ENCODE measurements at regions not wholly inside any gene's neighbourhood (a gene's known extent, or its start where the extent isn't known, plus 50 kb on each side); places are given as distances from the start of the nearest gene placed in this dataset.

DNA sequence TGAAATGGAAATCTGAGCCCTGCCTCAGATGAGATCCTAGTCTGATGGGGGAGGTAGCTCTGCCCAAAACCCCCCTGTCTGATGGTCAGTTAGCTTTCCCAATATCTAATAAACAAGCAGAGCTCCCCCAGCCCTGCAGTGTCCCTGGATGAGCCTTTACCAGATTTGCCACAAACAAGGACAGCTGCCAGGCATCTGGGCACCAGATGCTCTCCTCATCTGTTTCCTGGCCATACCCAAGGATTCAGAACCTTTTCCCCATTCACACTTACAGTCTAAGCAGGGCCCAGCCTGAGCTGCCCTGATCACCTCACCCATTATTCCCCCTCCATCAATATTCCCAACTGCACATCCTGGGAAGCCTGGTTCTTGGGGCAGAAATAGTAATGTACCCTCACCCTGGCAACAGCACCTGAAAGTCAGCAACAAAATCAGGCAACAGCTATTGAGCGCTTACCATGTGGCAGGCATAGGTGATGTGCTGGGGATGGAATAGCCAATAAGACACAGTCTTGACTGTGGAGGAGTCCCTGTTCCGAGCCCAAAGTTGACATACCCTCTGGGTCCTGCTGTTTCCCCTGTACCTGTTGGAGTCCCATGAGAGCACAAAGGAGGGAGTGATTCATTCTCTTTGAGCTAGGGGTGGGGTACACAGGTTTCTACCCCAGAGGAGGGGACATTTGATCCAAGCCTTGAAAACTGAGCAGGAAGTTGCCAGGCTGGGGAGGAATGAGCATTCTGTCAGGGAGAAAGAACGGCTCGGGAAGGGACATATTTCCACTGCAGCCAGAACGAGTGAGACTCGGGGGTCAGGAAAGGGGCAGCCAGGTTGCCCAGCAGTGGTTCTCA lies 147.4 kb downstream of the TMEM132E start:
- Histone ChIP-seq H3K27me3 (ENCODE audit: control insufficient read depth, insufficient read depth, low read length) (no peaks in the 10 kb centered on the region), H3K9me3 (ENCODE audit: control insufficient read depth, low read length) (no peaks in the 10 kb centered on the region), H3K9ac (ENCODE audit: low read length) (no peak overlapping the region), H3K36me3 (ENCODE audit: control insufficient read depth, insufficient read depth, low read length) (no peaks in the 10 kb centered on the region), H3K4me3 (ENCODE audit: low read length) (no peak overlapping the region), H3K4me1 (ENCODE audit: control insufficient read depth, insufficient read depth, low read length) (peaks cover 14% of the 10 kb centered on the region)

DNA sequence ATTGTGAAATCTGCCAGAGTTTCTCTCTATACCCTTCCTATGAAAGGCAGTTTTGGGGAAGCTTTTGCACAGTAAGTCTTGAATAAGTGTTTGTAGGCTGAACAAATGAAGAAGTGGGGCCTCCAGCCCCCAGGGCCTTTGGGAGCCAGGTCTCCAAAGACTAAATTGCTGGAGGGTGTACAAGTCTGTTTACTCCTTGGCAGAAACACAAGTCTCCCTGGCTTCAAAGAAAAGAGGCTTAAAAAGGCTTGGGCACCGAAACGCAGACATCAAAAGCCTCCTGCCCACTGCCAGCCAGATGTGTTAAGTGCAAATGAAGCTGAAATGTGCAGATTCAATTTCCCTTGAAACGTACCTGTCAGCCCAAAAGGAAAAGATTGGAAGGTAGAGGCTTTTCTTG lies 146.3 kb downstream of the TMEM132E start:
- Histone ChIP-seq H3K9ac (ENCODE audit: low read length) (no peak overlapping the region), H3K27me3 (ENCODE audit: control insufficient read depth, insufficient read depth, low read length) (no peaks in the 10 kb centered on the region), H3K36me3 (ENCODE audit: control insufficient read depth, insufficient read depth, low read length) (no peaks in the 10 kb centered on the region), H3K9me3 (ENCODE audit: control insufficient read depth, low read length) (no peaks in the 10 kb centered on the region), H3K4me1 (ENCODE audit: control insufficient read depth, insufficient read depth, low read length) (peaks cover 24% of the 10 kb centered on the region), H3K4me3 (ENCODE audit: low read length) (no peak overlapping the region)

DNA sequence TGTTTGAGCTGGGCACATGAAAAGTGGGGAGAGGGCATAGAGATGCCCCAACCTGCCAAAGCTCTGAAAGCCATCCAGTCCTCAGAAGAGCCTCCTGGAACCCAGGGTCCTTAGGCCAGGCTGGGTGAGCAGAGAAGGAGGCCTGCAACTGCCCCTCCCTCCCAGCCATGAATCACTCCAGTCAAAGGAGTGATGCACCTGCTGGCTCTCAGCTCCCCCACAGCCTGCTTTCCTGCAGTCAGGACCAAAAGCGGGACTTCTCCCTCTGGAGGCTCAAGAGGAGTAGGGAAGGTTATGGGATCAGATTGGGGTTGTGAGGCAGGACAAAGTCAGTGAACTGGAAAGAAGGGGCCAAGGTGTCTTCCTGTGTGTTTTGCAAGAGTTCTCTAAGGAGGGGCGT lies 145.6 kb downstream of the TMEM132E start:
- Histone ChIP-seq H3K4me3 (ENCODE audit: low read length) (no peak overlapping the region), H3K4me1 (ENCODE audit: control insufficient read depth, insufficient read depth, low read length) (peaks cover 27% of the 10 kb centered on the region), H3K9me3 (ENCODE audit: control insufficient read depth, low read length) (no peaks in the 10 kb centered on the region), H3K27me3 (ENCODE audit: control insufficient read depth, insufficient read depth, low read length) (no peaks in the 10 kb centered on the region), H3K36me3 (ENCODE audit: control insufficient read depth, insufficient read depth, low read length) (no peaks in the 10 kb centered on the region), H3K9ac (ENCODE audit: low read length) (no peak overlapping the region)

DNA sequence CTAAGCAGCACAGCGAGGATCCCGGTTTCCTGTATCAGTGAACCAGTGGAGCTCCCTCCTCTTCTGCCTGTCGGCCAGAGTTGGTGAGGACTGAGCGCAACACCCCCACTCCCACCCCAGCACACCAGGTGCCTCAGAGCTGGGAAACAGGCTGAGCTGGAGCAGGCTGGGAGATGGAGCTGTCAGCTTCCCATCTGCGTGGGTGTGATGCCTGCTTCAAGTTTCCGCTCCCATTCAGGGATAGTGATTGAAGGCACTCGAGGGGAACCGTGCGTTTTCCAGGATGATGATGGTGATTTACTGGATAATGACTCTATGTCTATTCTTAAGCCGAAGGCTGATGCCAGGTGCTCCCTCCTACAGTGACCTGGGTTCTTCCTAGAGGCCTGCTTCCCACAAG lies 144.5 kb downstream of the TMEM132E start:
- no peak overlapping the region for H3K4me3 ChIP-seq (ENCODE audit: low read length)
- peaks cover 27% of the 10 kb centered on the region for H3K4me1 ChIP-seq (ENCODE audit: control insufficient read depth, insufficient read depth, low read length)
- H3K9ac ChIP-seq (ENCODE audit: low read length), result no peak overlapping the region
- no peaks in the 10 kb centered on the region for H3K36me3 ChIP-seq (ENCODE audit: control insufficient read depth, insufficient read depth, low read length)
- H3K9me3 ChIP-seq (ENCODE audit: control insufficient read depth, low read length), result no peaks in the 10 kb centered on the region
- no peaks in the 10 kb centered on the region for H3K27me3 ChIP-seq (ENCODE audit: control insufficient read depth, insufficient read depth, low read length)

DNA sequence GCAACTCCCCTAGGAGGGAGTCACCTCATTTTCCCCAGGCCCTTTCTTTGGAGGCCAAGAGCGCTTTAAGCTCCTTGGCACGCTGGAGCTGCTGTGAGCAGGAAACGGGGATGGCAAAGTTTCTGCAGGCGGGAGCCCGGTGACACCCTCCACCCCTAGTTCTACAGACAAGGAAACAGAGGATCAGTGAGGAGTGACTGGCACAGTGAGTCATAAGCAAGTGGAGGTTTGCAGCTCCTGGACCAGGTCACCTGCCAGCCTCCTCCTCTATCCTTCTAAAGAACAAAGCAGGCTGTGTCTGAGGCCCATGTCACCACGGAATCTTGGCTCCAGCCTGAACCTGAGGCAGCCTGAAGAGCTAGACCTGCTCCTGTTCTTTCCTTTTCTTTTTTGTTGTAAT lies 141.9 kb downstream of the TMEM132E start:
- Histone ChIP-seq H3K4me1 (ENCODE audit: control insufficient read depth, insufficient read depth, low read length) (peaks cover 37% of the 10 kb centered on the region), H3K27me3 (ENCODE audit: control insufficient read depth, insufficient read depth, low read length) (no peaks in the 10 kb centered on the region), H3K4me3 (ENCODE audit: low read length) (no peak overlapping the region)

DNA sequence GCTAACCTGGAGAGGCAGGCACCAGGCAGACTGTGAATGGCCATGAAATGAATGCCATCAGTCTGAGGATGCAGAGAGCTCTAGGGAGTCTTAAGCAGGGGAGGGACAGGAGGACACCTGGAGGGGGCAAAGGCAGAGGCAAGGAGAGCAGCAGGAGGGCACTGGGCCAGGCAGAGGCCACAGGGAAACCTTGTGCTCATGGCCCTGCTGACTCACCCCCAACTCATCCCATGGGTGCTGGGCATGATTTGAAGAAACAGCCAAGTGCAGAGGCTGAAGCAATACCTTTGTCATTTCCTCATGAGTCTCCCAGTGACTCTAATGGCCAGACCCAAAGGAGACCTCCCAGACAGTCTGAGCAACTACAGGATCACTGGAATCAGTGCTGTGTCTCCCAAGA lies 141.4 kb downstream of the TMEM132E start:
- Histone ChIP-seq H3K4me3 (ENCODE audit: low read length) (no peak overlapping the region), H3K4me1 (ENCODE audit: control insufficient read depth, insufficient read depth, low read length) (peaks cover 37% of the 10 kb centered on the region), H3K36me3 (ENCODE audit: control insufficient read depth, insufficient read depth, low read length) (no peaks in the 10 kb centered on the region), H3K9ac (ENCODE audit: low read length) (no peak overlapping the region), H3K9me3 (ENCODE audit: control insufficient read depth, low read length) (no peaks in the 10 kb centered on the region), H3K27me3 (ENCODE audit: control insufficient read depth, insufficient read depth, low read length) (no peaks in the 10 kb centered on the region)

More for the DNA sequence above, 141.9 kb downstream of the TMEM132E start:
- no peaks in the 10 kb centered on the region for H3K36me3 ChIP-seq (ENCODE audit: control insufficient read depth, insufficient read depth, low read length)
- no peaks in the 10 kb centered on the region for H3K9me3 ChIP-seq (ENCODE audit: control insufficient read depth, low read length)
- peak overlapping the region; percentile 45 for H3K9ac ChIP-seq (ENCODE audit: low read length)

DNA sequence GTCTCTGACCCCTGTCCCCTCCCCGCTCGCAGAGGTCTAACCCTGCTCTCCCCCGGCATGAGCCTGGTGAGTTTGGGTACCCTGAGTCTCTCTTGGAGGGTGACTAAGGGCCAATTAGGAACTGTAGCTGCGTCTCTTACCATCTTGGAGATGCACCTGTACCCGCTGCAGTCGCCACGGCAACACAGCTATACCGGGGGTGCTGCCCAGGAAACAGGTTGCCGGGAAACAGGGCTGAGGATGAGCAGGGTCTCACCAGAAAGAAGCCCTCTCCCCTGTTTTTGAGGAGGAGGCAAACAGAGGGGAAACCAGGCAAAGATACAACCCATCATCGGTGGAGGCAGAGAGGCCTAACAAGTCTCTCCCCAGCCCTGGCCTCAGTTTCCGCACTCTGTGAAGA lies 140.2 kb downstream of the TMEM132E start:
- H3K9ac ChIP-seq (ENCODE audit: low read length), result no peak overlapping the region
- peaks cover 37% of the 10 kb centered on the region for H3K4me1 ChIP-seq (ENCODE audit: control insufficient read depth, insufficient read depth, low read length)
- H3K36me3 ChIP-seq (ENCODE audit: control insufficient read depth, insufficient read depth, low read length), result no peaks in the 10 kb centered on the region
- no peaks in the 10 kb centered on the region for H3K9me3 ChIP-seq (ENCODE audit: control insufficient read depth, low read length)
- no peak overlapping the region for H3K4me3 ChIP-seq (ENCODE audit: low read length)
- no peaks in the 10 kb centered on the region for H3K27me3 ChIP-seq (ENCODE audit: control insufficient read depth, insufficient read depth, low read length)

DNA sequence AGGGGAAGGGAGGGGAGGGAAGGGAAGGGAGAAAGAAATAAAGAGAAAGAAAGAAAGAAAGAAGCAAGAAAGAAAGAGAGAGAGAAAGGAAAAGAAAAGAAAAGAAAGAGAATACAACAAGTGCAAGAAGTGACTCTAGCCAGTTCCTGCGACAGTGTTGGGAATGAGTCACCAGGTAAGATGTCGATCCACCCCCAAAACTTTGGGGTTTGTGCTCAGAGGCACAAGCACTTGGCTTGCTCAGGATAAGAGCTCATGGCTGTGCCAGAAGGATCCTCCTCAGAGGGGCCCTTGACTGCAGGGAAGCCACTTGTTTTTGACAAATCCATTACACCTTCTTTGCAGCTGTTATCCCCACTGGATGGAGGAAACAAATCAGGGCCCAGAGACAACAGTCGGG lies 137.7 kb downstream of the TMEM132E start:
- Histone ChIP-seq H3K9ac (ENCODE audit: low read length) (no peak overlapping the region), H3K9me3 (ENCODE audit: control insufficient read depth, low read length) (no peaks in the 10 kb centered on the region), H3K4me1 (ENCODE audit: control insufficient read depth, insufficient read depth, low read length) (peaks cover 27% of the 10 kb centered on the region), H3K27me3 (ENCODE audit: control insufficient read depth, insufficient read depth, low read length) (peaks cover 4% of the 10 kb centered on the region), H3K36me3 (ENCODE audit: control insufficient read depth, insufficient read depth, low read length) (no peaks in the 10 kb centered on the region), H3K4me3 (ENCODE audit: low read length) (no peak overlapping the region)

DNA sequence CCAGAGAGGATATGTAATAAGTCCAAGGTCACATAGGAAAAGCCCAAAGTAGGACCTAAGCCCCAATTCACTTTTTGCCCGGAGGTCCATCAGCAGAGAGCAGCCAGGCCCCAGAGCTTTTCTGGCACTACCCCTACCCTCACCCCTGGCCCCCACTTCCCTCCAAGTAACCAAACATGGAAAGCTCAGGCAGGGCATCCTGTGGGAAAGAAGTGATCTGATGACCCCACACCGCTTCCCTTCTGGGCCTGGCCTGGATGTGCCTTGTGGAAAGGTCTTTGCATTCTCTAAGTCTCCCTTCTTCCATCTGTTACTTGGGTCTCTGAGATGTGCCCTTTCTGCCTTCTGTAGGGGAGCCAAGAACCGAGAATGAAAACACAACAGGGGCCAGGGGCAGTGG lies 136.9 kb downstream of the TMEM132E start:
- no peak overlapping the region for H3K9ac ChIP-seq (ENCODE audit: low read length)
- no peaks in the 10 kb centered on the region for H3K9me3 ChIP-seq (ENCODE audit: control insufficient read depth, low read length)
- H3K27me3 ChIP-seq (ENCODE audit: control insufficient read depth, insufficient read depth, low read length), result peaks cover 4% of the 10 kb centered on the region
- no peaks in the 10 kb centered on the region for H3K36me3 ChIP-seq (ENCODE audit: control insufficient read depth, insufficient read depth, low read length)
- no peak overlapping the region for H3K4me3 ChIP-seq (ENCODE audit: low read length)
- H3K4me1 ChIP-seq (ENCODE audit: control insufficient read depth, insufficient read depth, low read length), result peaks cover 19% of the 10 kb centered on the region

DNA sequence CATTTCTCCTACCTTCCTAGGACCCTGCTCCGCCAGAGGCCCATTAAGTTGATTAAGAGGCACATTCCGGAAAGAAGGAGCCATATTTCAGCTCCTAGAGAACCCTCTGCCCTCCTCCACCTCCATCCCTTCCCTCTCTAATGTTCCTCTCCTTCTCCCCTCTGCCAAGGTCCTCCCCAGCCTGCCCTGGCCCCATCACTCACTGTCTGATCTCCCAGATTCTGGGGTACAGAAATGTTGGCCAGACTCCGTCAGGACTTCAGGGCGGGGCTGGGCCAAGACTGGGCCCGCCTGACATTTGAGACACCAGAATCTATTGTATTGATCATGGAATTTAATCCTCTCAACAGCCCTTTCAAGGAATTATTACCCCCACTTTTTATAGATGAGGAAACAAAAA lies 136.1 kb downstream of the TMEM132E start:
- Histone ChIP-seq H3K9me3 (ENCODE audit: control insufficient read depth, low read length) (no peaks in the 10 kb centered on the region), H3K36me3 (ENCODE audit: control insufficient read depth, insufficient read depth, low read length) (no peaks in the 10 kb centered on the region), H3K27me3 (ENCODE audit: control insufficient read depth, insufficient read depth, low read length) (peaks cover 4% of the 10 kb centered on the region), H3K9ac (ENCODE audit: low read length) (no peak overlapping the region), H3K4me3 (ENCODE audit: low read length) (no peak overlapping the region), H3K4me1 (ENCODE audit: control insufficient read depth, insufficient read depth, low read length) (peaks cover 11% of the 10 kb centered on the region)

DNA sequence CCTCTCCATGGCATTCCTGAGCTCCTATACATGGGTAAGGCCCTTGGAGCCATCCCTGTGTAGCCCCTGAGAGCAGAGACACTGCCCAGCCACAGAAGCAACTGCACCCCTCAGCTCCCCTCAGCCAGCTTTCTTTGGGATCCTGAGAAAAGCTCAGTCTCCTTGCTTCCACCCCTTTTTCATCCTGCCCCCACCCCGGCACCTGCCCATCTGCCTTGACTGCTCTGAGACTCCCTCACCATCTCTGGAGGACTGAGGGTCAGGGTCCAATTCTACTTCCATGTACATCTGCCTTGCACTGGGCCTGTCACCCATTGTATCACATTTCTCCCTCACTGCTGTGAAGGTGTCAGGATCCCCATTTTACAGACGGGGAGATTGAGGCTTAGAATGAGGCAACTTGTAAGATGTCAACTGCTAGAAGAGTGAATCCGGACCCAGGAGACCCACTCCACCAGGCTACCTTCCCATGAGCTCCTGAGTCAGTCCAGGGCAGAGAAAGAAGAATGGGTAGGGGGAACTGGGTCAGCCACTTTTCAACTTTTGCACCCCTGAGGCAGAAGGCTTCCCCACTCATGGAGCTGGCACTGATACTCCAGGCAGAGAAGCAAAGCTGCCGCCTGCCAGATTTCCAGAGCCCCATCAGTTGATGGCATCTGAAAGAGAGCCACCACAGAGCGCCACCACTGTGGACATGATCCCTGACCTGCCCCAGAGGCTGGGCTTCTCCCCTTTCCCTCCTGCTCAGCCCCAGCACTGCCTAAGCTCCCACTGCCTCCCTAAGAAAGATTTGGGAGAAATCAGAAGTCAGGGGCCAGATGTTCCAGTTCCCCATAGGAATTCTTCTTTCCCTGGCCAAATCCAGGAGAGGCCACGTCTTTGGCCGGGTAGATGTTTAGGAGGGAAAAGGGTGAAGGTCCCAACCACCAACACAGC lies 135.4 kb downstream of the TMEM132E start:
- H3K36me3 ChIP-seq (ENCODE audit: control insufficient read depth, insufficient read depth, low read length), result no peaks in the 10 kb centered on the region
- no peak overlapping the region for H3K4me3 ChIP-seq (ENCODE audit: low read length)
- peaks cover 4% of the 10 kb centered on the region for H3K27me3 ChIP-seq (ENCODE audit: control insufficient read depth, insufficient read depth, low read length)
- peaks cover 10% of the 10 kb centered on the region for H3K4me1 ChIP-seq (ENCODE audit: control insufficient read depth, insufficient read depth, low read length)
- no peak overlapping the region for H3K9ac ChIP-seq (ENCODE audit: low read length)
- H3K9me3 ChIP-seq (ENCODE audit: control insufficient read depth, low read length), result no peaks in the 10 kb centered on the region

DNA sequence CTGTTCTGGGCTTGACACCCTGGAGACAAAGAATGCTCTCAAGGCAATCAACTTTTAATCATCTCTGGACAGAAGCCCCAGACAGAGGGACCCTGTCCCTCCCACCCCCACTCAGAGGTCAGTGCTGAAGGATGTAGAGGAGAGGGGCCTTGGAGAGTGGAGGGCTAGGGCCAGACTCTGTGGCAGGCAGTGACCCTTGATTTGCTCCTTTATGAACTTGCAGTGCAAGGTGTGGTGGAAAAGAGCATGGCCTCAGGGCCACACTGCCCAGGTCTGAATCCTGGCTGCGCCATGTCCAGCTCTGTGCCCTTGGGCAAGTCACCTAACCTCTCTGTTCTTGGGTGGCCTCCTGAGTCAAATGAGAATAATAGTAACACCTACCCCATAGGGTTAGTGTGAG lies 134.3 kb downstream of the TMEM132E start:
- Histone ChIP-seq H3K36me3 (ENCODE audit: control insufficient read depth, insufficient read depth, low read length) (no peaks in the 10 kb centered on the region), H3K9ac (ENCODE audit: low read length) (no peak overlapping the region), H3K9me3 (ENCODE audit: control insufficient read depth, low read length) (no peaks in the 10 kb centered on the region), H3K4me1 (ENCODE audit: control insufficient read depth, insufficient read depth, low read length) (peaks cover 8% of the 10 kb centered on the region), H3K27me3 (ENCODE audit: control insufficient read depth, insufficient read depth, low read length) (peaks cover 4% of the 10 kb centered on the region), H3K4me3 (ENCODE audit: low read length) (no peak overlapping the region)

Data from mucosa of stomach (tissue), 1 donor.